ENCODE measurements at regions not wholly inside any gene's neighbourhood (a gene's known extent, or its start where the extent isn't known, plus 50 kb on each side); places are given as distances from the start of the nearest gene placed in this dataset.

- TF ChIP-seq CTCF (conservative IDR thresholded peaks at IDR 0.05; ENCODE audit: low read depth, low read length) = no peak
- no peak for TF ChIP-seq MAZ (IDR thresholded peaks at IDR 0.05; ENCODE audit: borderline replicate concordance, low read depth, low read length)
- TF ChIP-seq POLR2A (IDR thresholded peaks at IDR 0.05; ENCODE audit: low read depth, low read length) = no peak
- TF ChIP-seq SMC3 (IDR thresholded peaks at IDR 0.05; ENCODE audit: low read depth, low read length) = no peak
- no peak for TF ChIP-seq RCOR1 (IDR thresholded peaks at IDR 0.05; ENCODE audit: insufficient replicate concordance, low read length)
- TF ChIP-seq, protein P1, sequence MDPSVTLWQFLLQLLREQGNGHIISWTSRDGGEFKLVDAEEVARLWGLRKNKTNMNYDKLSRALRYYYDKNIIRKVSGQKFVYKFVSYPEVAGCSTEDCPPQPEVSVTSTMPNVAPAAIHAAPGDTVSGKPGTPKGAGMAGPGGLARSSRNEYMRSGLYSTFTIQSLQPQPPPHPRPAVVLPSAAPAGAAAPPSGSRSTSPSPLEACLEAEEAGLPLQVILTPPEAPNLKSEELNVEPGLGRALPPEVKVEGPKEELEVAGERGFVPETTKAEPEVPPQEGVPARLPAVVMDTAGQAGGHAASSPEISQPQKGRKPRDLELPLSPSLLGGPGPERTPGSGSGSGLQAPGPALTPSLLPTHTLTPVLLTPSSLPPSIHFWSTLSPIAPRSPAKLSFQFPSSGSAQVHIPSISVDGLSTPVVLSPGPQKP (IDR thresholded peaks at IDR 0.05; ENCODE audit: borderline replicate concordance, low read depth, low read length) = no peak
- no peak for TF ChIP-seq CEBPB (IDR thresholded peaks at IDR 0.05; ENCODE audit: low read depth, low read length)
- no peak for TF ChIP-seq RFX5 (IDR thresholded peaks at IDR 0.05; ENCODE audit: low read depth, low read length)
- TF ChIP-seq, protein P2, sequence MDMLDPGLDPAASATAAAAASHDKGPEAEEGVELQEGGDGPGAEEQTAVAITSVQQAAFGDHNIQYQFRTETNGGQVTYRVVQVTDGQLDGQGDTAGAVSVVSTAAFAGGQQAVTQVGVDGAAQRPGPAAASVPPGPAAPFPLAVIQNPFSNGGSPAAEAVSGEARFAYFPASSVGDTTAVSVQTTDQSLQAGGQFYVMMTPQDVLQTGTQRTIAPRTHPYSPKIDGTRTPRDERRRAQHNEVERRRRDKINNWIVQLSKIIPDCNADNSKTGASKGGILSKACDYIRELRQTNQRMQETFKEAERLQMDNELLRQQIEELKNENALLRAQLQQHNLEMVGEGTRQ (IDR thresholded peaks at IDR 0.05; ENCODE audit: low read depth, low read length) = no peak
Observed at GRCh38 chr3:30140356-30141075, 465.9 kb upstream of the TGFBR2 start.

All from IMR-90 (cell line).